NCI-H2171 treated with DMSO at 0.1 percent for 48 hours (cell line): ENCODE measurements at regions not wholly inside any gene's neighbourhood (a gene's known extent, or its start where the extent isn't known, plus 50 kb on each side); places are given as distances from the start of the nearest gene placed in this dataset.
A peak's percentile ranks its signal among the peaks of the same experiment; 100 is the strongest.
"Not testable (repeated sequence)": the region's sequence is repeated elsewhere in the genome, so short reads cannot be mapped to it uniquely, and the experiment has no call there.

ENCODE experiments used
- DNase-seq: peaks from one replicate; lab custom pipeline; 2025; lab: John Stamatoyannopoulos, UW

DNA sequence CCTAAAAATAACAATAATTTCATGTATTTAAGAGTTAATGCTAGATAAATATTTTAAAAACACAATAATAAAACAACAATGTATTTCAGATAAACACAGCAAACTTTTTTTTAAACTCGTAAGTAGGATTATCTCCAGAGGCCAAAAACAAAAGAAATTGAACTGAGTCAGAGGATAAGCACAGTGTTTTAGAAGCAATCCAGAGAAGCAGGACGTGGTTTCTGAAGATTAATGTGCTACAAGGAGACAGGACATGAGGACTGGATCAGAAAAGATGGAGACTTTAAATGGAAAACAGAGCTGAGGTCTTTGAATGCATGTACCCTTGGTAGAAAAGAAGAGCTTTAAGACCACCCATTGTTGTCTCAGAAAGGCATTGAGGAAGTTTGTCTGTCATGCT is 491.2 kb upstream of the TLE4 start:
- no peak for DNase-seq

GRCh38 chr9:79083621-79084020 is 488.1 kb upstream of the TLE4 start:
- no peak for DNase-seq

GRCh38 chr9:79087133-79087532 is 484.6 kb upstream of the TLE4 start:
- DNase-seq, result no peak

DNA sequence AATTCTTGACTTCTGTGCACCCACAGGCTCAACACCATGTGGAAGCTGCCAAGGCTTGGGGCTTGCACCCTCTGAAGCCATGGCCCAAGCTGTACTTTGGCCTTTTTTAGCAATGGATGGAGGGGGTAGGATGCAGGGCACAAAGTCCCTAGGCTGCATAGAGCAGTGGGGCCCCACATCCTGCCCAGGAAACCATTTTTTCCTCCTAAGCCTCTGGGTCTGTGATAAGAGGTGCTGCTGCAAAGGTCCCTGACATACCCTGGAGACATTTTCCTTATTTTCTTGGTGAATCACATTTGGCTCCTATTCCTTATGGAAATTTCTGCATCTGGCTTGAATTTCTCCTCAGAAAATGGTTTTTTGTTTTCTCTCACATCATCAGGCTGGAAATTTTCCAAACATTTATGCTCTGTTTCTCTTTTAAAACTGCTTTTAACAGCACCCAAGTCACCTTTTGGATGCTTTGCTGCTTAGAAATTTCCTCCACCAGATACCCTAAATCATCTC is 482.7 kb upstream of the TLE4 start:
- DNase-seq, result no peak

DNA sequence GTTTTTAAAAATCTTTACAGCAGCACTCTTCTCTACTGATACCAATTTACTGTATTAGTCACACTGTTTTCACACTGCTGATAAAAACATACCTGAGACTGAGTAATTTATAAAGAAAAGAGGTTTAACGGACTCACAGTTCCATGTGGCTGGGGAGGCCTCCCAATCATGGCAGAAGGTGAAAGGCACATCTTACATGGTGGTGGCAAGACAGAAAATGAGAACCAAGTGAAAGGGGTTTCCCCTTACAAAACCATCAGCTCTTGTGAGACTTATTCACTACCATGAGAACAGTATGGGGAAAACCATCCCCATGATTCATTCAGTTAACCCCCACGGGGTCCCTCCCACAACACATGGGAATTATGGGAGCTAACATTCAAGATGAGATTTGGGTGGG is 481.9 kb upstream of the TLE4 start:
- DNase-seq, result not testable (repeated sequence)

DNA sequence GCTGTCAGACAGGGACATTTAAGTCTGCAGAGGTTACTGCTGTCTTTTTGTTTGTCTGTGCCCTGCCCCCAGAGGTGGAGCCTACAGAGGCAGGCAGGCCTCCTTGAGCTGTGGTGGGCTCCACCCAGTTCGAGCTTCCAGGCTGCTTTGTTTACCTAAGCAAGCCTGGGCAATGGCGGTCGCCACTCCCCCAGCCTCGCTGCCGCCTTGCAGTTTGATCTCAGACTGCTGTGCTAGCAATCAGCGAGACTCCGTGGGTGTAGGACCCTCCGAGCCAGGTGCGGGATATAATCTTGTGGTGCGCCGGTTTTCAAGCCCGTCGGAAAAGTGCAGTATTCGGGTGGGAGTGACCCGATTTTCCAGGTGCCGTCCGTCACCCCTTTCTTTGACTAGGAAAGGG is 468.5 kb upstream of the TLE4 start:
- not testable (repeated sequence) for DNase-seq

DNA sequence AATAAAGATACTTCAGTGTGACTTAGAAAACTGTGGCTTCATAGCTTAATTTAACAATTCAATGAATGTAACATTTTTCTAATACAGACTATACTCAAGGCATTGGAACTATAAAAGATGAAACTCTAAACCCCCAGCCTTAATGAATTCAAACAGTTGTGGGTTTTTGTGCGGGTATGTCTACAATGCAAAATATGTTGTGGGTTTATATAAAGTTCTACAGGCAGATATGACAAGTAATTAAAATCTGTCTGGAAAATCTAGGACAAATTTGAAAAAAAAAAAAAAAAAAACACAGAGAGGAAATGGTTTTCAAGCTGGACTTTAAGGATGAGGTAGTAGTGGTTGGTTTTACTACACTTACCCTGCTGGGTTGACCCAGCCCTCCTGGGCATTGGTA is 467.5 kb upstream of the TLE4 start:
- no peak for DNase-seq

DNA sequence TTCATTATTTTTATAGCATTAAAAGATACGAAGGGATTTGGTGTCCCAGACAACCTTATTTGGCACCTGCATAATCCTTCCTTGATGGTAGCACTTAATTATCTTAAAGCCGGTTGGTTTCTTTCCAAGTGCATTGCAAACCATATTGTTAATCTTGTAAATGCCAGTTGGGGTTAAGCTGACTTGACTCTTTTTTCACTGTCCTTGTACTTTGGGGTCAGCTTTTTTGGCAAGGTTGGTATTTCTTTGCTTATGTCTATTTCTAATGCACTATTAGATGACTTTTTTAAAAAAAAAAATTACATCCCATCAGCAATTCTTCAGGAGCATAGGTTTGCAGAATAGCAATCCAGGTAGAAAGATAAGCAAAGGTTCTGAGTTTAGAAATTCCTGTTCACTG is 466.8 kb upstream of the TLE4 start:
- DNase-seq, result no peak

DNA sequence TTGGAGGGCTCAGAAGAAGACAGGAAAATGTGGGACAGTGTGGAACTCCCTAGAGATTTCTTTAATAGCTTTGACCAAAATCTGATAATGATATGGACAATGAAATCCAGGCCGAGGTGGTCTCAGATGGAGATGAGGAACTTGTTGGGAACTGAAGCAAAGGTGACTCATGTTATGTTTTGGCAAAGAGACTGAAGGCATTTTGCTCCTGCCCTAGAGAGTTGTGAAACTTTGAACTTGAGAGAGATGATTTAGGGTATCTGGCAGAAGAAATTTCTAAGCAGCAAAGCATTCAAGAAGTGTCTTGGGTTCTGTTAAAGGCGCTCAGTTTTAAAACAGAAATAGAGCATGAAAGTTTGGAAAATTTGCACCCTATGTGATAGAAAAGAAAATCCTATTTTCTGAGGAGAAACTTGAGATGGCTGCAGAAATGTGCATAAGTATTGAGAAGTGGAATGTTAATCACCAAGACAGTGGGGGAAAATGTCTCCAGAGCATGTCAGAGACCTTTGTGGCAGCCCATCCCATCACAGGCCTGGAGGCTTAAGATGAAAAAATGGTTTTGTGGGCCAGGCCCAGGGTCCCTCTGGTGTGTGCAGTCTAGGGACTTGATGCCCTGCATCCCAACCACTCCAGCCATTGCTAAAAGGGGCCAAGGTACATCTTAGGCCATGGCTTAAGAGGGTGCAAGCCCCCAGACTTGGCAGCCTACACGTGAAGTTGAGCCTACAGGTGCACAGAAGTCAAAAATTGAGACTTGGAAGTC is 463.7 kb upstream of the TLE4 start:
- no peak for DNase-seq

GRCh38 chr9:79111653-79112052 is 460.1 kb upstream of the TLE4 start:
- peak; percentile 68 for DNase-seq

DNA sequence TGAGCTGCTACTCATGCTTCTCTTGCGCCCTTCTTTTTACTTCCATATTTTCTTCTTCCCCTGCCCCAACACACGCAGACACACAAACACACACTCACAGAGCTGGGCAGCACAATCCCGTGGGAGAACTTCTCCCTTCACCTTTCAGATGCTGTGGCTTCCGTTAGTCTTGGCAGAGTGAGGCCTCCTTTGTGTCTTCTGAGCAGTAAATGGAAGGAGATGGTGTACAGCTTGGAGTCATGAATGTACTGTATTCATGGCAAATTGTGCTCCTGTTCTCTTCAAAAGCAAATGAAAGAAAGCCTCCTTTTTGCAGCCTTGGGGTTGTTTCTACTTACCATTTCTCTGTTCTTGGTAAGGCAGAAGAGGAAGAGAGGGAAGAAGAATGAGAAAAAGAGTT is 456.6 kb upstream of the TLE4 start:
- DNase-seq, result no peak

- peak; percentile 41 for DNase-seq
Measured at GRCh38 chr9:79116041-79116440, 455.7 kb upstream of the TLE4 start.

DNA sequence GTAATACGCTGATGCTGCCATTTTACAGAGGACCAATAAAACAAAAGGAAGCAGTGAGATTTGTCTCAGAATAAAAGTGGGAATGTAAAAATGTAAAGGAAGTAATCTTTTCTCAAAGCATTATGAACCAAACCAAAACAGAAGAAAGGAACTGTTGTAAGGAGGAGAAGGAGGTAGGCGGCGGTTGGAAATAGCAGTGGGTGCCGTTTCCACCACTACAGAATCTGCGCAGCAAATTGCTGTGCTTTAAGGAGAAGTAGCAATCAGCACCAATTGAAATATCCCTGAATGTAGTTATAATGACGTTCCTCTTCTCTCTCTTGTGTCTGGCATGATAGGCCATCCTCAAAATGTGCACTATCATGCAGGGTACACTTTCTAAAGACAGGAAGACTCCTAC is 455.1 kb upstream of the TLE4 start:
- no peak for DNase-seq

DNA sequence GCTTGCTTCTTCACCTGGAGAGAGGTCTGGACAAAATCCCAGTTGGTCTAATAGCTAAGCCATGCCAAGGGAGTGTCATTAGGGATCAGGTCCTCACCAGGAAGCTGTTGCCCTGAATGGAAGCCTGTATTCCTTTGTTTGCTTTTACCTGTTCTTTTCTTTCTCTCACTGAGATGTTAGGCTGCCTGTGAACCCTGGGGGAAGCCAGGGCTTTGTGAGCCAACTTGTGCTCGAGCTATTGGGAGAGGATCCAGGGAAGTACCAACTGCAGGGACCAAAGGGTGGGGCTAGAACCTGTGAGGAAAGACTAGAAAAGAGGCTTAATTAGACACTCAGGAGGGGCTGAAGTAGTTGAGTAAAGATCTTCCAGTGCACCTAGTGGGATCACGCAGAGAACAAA is 451.2 kb upstream of the TLE4 start:
- DNase-seq, result no peak

DNA sequence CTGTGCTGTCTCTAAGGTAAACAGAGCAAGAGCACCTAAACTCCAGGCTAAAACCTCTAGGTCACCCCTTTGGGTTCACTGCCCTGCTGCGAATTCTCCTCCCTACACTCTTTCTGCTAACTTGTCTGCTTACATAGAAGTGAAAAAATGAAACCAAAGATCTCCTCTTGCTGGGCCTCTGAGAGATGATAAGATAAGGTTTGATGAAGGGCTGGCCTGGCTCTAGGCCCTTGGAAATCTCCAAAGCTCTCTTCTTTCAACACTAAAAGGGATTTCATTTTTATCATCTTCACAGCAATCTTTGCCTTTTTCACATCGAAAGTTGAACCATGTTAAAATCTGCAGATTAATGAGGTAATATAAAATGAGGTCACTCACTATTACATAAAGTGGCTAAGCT is 450.8 kb upstream of the TLE4 start:
- DNase-seq, result no peak

DNA sequence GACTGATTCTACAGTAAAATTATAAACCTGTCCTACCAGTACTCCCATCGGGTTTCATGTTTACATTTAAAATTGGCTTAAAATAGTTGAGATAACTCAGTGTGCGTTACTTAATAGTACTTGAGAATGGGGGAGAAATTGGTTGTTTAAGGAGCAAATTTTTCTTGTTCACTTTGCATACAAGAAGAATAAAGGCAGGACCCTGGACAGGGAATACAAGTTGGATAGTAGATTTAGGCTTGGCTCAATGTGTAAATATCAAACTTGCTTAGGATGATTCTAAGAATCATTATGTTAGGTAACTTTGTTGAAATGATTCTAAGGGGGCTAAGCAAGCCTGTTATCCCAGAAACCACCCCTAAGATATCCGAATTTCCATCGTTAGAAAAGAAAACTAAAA is 448.4 kb upstream of the TLE4 start:
- DNase-seq, result no peak

- DNase-seq, result no peak
Measured at GRCh38 chr9:79127661-79128060, 444.1 kb upstream of the TLE4 start.

DNA sequence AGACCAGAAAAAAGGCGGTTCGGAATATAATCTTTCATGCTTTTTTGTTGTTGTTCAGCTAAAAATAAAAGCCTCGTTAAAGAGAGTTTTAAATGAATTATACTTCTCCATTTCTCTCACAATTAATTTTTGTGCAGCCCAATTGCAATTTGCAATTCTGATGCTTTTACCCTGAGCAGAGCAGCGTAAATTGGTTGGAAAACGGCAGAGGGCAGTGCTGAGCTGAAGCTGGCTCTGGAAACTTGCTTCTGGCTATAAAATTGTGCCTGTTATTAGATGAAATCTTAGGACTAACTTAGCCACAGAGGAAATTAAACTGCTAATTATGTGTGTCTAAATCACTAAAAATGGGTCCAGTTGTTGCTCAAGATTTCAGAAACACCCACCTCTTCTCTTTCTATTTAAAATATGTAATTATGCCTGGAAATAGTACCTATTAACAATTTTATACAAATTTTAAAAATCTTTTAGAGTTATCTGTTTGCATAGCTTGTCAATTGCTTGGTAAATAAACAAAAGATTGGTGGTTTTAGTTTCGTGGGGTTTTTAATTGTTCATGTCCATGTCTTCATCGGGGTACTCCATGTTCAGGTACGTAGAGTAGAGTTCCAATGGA is 441.8 kb upstream of the TLE4 start:
- DNase-seq, result peak; percentile 50

DNA sequence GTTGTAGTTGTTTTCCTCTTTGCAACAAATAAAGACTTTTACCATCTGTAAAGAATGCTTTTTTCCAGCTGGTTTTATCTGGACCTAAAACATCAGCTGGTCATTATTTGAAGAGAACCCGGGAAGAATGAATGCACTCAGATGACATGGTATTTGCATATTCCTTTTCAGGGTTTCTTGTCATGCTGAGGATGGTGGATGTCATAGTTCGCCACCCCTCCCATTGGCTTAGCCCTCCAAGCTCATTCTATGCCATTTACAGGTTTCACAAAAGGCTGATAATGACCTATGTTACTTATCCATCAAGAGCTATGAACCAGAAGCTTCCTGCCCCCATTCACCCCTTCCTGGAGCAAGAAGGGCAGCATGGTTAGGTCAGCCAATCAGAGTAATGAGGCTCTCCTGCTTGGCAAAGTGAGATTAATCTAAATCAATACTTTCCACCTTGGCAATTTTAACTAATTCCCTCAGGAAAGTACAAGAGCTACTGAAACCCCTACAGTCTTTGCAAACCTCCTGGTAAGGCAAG is 440.5 kb upstream of the TLE4 start:
- no peak for DNase-seq

- DNase-seq, result no peak
Measured at GRCh38 chr9:79131824-79132377, 439.9 kb upstream of the TLE4 start.

DNA sequence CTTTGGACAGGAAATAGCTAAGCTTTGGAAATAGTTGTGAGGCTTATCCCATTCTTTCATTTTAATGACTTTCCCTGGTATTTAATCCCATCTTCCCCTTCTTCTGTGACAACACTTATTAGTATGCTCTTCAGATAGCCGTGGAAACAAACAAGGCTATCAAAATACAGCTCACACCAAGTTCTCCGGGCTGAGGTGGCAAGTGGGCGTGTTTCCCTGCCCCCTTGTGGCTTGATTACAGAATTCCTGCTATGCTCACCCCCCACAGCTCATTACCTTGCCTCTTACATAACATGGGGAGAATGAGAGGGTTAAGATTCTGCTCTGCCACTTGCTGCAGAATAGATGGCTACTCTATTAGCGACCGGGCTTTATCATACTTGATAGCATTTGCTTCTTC is 437.1 kb upstream of the TLE4 start:
- peak; percentile 30 for DNase-seq

DNA sequence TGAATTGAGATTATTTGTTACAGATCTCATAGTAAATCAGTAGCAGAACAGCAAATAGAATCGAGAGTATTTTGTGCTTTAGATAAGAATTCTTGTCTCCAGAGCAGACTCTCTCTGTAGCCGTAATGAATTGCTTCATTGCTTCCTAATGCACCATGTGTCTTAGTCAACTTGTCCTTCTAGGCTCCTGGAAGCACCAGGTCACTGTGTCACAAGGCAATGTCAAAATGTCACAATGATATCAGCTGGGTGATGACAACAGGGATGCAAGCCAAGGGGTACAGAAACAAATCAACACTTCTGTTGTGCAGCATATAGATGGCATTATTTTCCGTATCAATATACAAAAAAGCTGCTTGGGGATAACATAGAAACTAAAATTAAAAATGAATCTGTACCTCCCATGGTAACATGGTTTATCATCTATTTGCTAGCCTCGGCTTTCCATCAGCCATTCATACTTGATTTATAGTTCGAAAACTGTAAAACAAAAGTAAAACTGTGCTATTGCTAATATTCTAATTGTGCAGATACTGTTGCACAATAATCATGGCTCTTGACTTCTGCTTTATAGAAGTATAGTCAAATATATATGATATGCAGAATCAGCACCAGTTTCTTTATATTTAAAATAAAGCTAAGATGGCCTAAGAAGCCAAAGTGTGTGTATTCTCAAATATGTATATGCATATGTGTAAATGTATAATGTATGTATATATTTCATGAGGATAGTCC is 435.9 kb upstream of the TLE4 start:
- no peak for DNase-seq

DNA sequence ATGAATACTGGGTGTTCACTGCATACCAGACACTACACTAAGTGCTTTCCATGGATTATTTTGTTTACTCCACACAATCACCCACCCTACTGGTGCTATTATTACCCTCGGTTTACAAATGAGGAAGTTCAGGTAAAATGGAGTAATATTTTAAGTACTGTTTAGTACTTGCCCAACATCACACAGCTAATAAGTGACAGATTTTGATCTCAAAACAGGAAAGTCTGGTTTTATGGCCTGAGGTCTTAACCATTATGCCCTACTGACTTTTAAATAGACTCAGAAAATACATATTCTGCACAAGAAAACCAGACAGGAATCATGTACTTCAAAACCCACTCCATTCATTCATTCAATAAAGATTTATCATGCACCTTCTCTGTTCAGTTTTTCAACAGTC is 431.0 kb upstream of the TLE4 start:
- DNase-seq, result no peak
